IMR-90 (cell line): ENCODE measurements at regions not wholly inside any gene's neighbourhood (a gene's known extent, or its start where the extent isn't known, plus 50 kb on each side); places are given as distances from the start of the nearest gene placed in this dataset.

Experiments used
- ATAC-seq: fragments of 200-7000 bp; cut with Tn5 transposase; 2 replicates; pipeline ENCODE4 v1.9.1; 2020; ENCODE audit warnings: low read depth, mild to moderate bottlenecking, moderate library complexity
- BruUV-seq: library from RNA; stranded (reverse); fragments of 400-500 nt; replicated peaks from 2 replicates; lab custom pipeline; 2021; lab: Mats Ljungman, UMichigan
- CTCF ChIA-PET: fragments of 300-600 bp; formaldehyde crosslinking; extraction: SDS; loops from one replicate; lab custom pipeline; 2021; ENCODE audit warnings: antibody characterized with exemption; lab: Yijun Ruan, JAX
- POLR2A ChIA-PET: fragments of 300-600 bp; sonication (Branson Sonifier 250); formaldehyde crosslinking; loops from one replicate; lab custom pipeline; 2022; ENCODE audit warnings: antibody characterized with exemption; ENCODE audit not compliant: unreplicated experiment; lab: Charles Lee
- DNase-seq: peaks from one replicate; pipeline ENCODE4 v3.0.0; 2013
- H2AFZ ChIP-seq: replicated peaks from 2 replicates; pipeline ENCODE3; 2013; ENCODE audit warnings: low read length, mild to moderate bottlenecking; ENCODE audit not compliant: poor library complexity
- H2AK5ac ChIP-seq: 2 replicates; pipeline ENCODE4 v1.6.1; 2013; ENCODE audit warnings: low read depth, low read length, inconsistent platforms
- H2AK9ac ChIP-seq: replicated peaks from 2 replicates; pipeline ENCODE3; 2013; ENCODE audit warnings: mild to moderate bottlenecking, low read depth, low read length, moderate library complexity; ENCODE audit not compliant: poor library complexity
- H2BK120ac ChIP-seq: 2 replicates; pipeline ENCODE4 v1.6.1; 2013; ENCODE audit warnings: low read depth, low read length, inconsistent platforms
- H2BK15ac ChIP-seq: 3 replicates; pipeline ENCODE4 v1.6.1; 2013; ENCODE audit warnings: low read depth, low read length, inconsistent platforms
- H2BK20ac ChIP-seq: 2 replicates; pipeline ENCODE4 v1.6.1; 2013; ENCODE audit warnings: low read depth, mild to moderate bottlenecking, inconsistent platforms, low read length, moderate library complexity
- H2BK5ac ChIP-seq: 2 replicates; pipeline ENCODE4 v1.6.1; 2013; ENCODE audit warnings: mild to moderate bottlenecking, low read depth, low read length, inconsistent platforms; ENCODE audit not compliant: poor library complexity, severe bottlenecking
- H3K14ac ChIP-seq: replicated peaks from 2 replicates; pipeline ENCODE4 v1.6.1; 2013; ENCODE audit warnings: low read depth, low read length, inconsistent platforms
- H3K18ac ChIP-seq: 2 replicates; pipeline ENCODE4 v1.6.1; 2013; ENCODE audit warnings: low read depth, low read length, control low read depth
- H3K23ac ChIP-seq: 2 replicates; pipeline ENCODE4 v1.6.1; 2013; ENCODE audit warnings: low read depth, low read length, inconsistent platforms
- H3K27ac ChIP-seq: 2 replicates; pipeline ENCODE4 v1.5.1; 2013; ENCODE audit warnings: mild to moderate bottlenecking, control low read depth, low read length; ENCODE audit not compliant: insufficient read depth
- H3K27me3 ChIP-seq: 2 replicates; pipeline ENCODE4 v1.6.1; 2013; ENCODE audit warnings: low read length; ENCODE audit not compliant: control insufficient read depth, insufficient read depth
- H3K36me3 ChIP-seq: 2 replicates; pipeline ENCODE4 v1.6.1; 2013; ENCODE audit warnings: low read length, mixed read lengths; ENCODE audit not compliant: control insufficient read depth, insufficient read depth
- H3K4ac ChIP-seq: 2 replicates; pipeline ENCODE4 v1.6.1; 2013; ENCODE audit warnings: low read depth, low read length, inconsistent platforms
- H3K4me1 ChIP-seq: 2 replicates; pipeline ENCODE4 v1.6.1; 2013; ENCODE audit warnings: low read length, mixed read lengths; ENCODE audit not compliant: control insufficient read depth, insufficient read depth
- H3K4me2 ChIP-seq: 2 replicates; pipeline ENCODE4 v1.6.1; 2013; ENCODE audit warnings: low read depth, mild to moderate bottlenecking, control low read depth, low read length, moderate library complexity
- H3K4me3 ChIP-seq: 2 replicates; pipeline ENCODE4 v1.5.1; 2013; ENCODE audit warnings: low read depth, mild to moderate bottlenecking, control low read depth, low read length, moderate library complexity; ENCODE audit not compliant: insufficient read depth
- H3K56ac ChIP-seq: 2 replicates; pipeline ENCODE4 v1.6.1; 2013; ENCODE audit warnings: low read length, inconsistent platforms; ENCODE audit not compliant: insufficient read depth; ENCODE audit errors: extremely low read depth
- H3K79me1 ChIP-seq, 2 experiments: 2 replicates each; pipeline ENCODE4 v1.6.1; 2013; ENCODE audit warnings: low read length in 2 of 2, inconsistent platforms in 1 of 2, low read depth in 1 of 2
- H3K9ac ChIP-seq: 2 replicates; pipeline ENCODE4 v1.6.1; 2013; ENCODE audit warnings: low read depth, low read length, control low read depth
- H3K9me1 ChIP-seq: 2 replicates; pipeline ENCODE4 v1.6.1; 2013; ENCODE audit warnings: low read length, inconsistent platforms; ENCODE audit not compliant: insufficient read depth
- H3K9me3 ChIP-seq: 2 replicates; pipeline ENCODE4 v1.6.1; 2013; ENCODE audit warnings: low read length; ENCODE audit not compliant: control insufficient read depth, insufficient read depth
- H4K20me1 ChIP-seq: 2 replicates; pipeline ENCODE4 v1.6.1; 2013; ENCODE audit warnings: low read length, inconsistent platforms; ENCODE audit not compliant: insufficient read depth
- H4K5ac ChIP-seq: 2 replicates; pipeline ENCODE4 v1.6.1; 2013; ENCODE audit warnings: mild to moderate bottlenecking, low read depth, low read length, control low read depth
- H4K8ac ChIP-seq, 2 experiments: 2 replicates each; pipeline ENCODE4 v1.6.1; 2013; ENCODE audit warnings: low read depth in 2 of 2, low read length in 2 of 2, control low read depth in 1 of 2, inconsistent platforms in 1 of 2
- H4K91ac ChIP-seq: 2 replicates; pipeline ENCODE4 v1.6.1; 2013; ENCODE audit warnings: low read depth, low read length, inconsistent platforms; ENCODE audit not compliant: insufficient read depth
- CEBPB ChIP-seq: IDR thresholded peaks from 2 replicates; pipeline ENCODE4 v1.6.1; 2012; ENCODE audit warnings: low read depth, low read length, improper control_type of control experiment
- CHD1 ChIP-seq: IDR thresholded peaks from 2 replicates; pipeline ENCODE4 v1.6.1; 2012; ENCODE audit warnings: low read depth, low read length, improper control_type of control experiment
- CTCF ChIP-seq: conservative IDR thresholded peaks from 2 replicates; pipeline ENCODE4 v1.5.1; 2012; ENCODE audit warnings: mild to moderate bottlenecking, low read depth, low read length, improper control_type of control experiment
- MAZ ChIP-seq: IDR thresholded peaks from 2 replicates; pipeline ENCODE4 v1.6.1; 2012; ENCODE audit warnings: low read depth, mild to moderate bottlenecking, low read length, improper control_type of control experiment, moderate library complexity, borderline replicate concordance
- MXI1 ChIP-seq: IDR thresholded peaks from 2 replicates; pipeline ENCODE4 v1.6.1; 2012; ENCODE audit warnings: low read depth, mild to moderate bottlenecking, low read length, moderate library complexity, borderline replicate concordance
- NFE2L2 ChIP-seq: fragments of 150-350 bp; IDR thresholded peaks from 2 replicates; pipeline ENCODE4 v1.6.1; 2016; ENCODE audit warnings: low read depth, mild to moderate bottlenecking, low read length
- POLR2A ChIP-seq: IDR thresholded peaks from 2 replicates; pipeline ENCODE4 v1.6.1; 2012; ENCODE audit warnings: mild to moderate bottlenecking, low read depth, low read length
- RFX5 ChIP-seq: IDR thresholded peaks from 2 replicates; pipeline ENCODE4 v1.8.0; 2012; ENCODE audit warnings: low read depth, mild to moderate bottlenecking, low read length, moderate library complexity
- WGBS, 2 experiments: methylation state at CpG; one replicate each; pipeline versions ENCODE4 v1.1.5 to v1.1.7; 2013; ENCODE audit warnings: missing lambda C conversion rate in 2 of 2; ENCODE audit not compliant: insufficient read length in 1 of 2; ENCODE audit errors: extremely low coverage in 2 of 2; 5-methylcytosine and 5-hydroxymethylcytosine counted together
- dilution Hi-C: fragments of 300-500 bp; cut with HindIII; formaldehyde crosslinking; loops from one replicate; pipeline ENCODE4 v1.14.3; 2018; ENCODE audit warnings: low sequenced_read_pairs; ENCODE audit not compliant: unreplicated experiment
- in situ Hi-C: fragments of 300-500 bp; cut with MboI; formaldehyde crosslinking; loops from 3 replicates; pipeline ENCODE4 v1.14.3; 2019; ENCODE audit warnings: low sequenced_read_pairs, inconsistent platforms, mixed read lengths
- intact Hi-C: fragments of 100-400 bp; cut with micrococcal nuclease; formaldehyde crosslinking; loops from 2 replicates; pipeline ENCODE4 v1.10.0; 2022

- peak overlapping the region; percentile 90 for H2BK120ac ChIP-seq
- peak; percentile 62 for DNase-seq
- no peak overlapping the region for H3K4me2 ChIP-seq
- H3K9me1 ChIP-seq, result peaks cover 4% of the 10 kb centered on the region; the same call in 1 of the 2 replicates
- ATAC-seq, result peak; percentile 60
- peak overlapping the region; percentile 78; the same call in 1 of the 2 replicates for H2AK5ac ChIP-seq
- H3K4me3 ChIP-seq, result no peak overlapping the region
- no peaks in the 10 kb centered on the region for H3K27me3 ChIP-seq
- H4K8ac ChIP-seq, result peak overlapping the region; percentile 40 to 78; a peak in 3 of 4 replicates
- H4K5ac ChIP-seq, result peak overlapping the region; percentile 81
- H2AFZ ChIP-seq, result peak overlapping the region; percentile 82
- in situ Hi-C loops (loop anchor here (25.0 kb wide), 1 partner anchor 1092 kb away; the partner anchor contains the start of gene FAT4), dilution Hi-C loops (no loop called here), intact Hi-C loops (no loop called here)
- H3K56ac ChIP-seq, result no peak overlapping the region
- peak overlapping the region; percentile 37; the same call in 1 of the 2 replicates for H3K27ac ChIP-seq
- peaks cover 4% of the 10 kb centered on the region; the same call in 1 of the 2 replicates for H3K4me1 ChIP-seq
- peak overlapping the region; percentile 27 for H2BK20ac ChIP-seq
- WGBS, 2 experiments, result 100% methylated on average over 1 of the region's 1 CpG; no CpG with 5 or more reads in 1 of the 2 experiments
- H3K79me1 ChIP-seq, result no peaks in the 10 kb centered on the region
- peak overlapping the region; percentile 17 for H3K4ac ChIP-seq
- ChIA-PET POLR2A (no interaction called here), CTCF (no interaction called here)
- H3K14ac ChIP-seq, result peak overlapping the region; percentile 85
- peak overlapping the region; percentile 82 for H3K18ac ChIP-seq
- TF ChIP-seq MAZ (no peak), RFX5 (no peak), POLR2A (no peak), MXI1 (no peak), CHD1 (no peak), NFE2L2 (no peak), CEBPB (no peak), CTCF (no peak)
- no TSS peak for BruUV-seq
- no peak overlapping the region for H2AK9ac ChIP-seq
- H3K9ac ChIP-seq, result no peak overlapping the region
- H3K36me3 ChIP-seq, result no peaks in the 10 kb centered on the region
- H4K20me1 ChIP-seq, result no peaks in the 10 kb centered on the region
- H4K91ac ChIP-seq, result peak overlapping the region; percentile 50
- no peaks in the 10 kb centered on the region for H3K9me3 ChIP-seq
- peak overlapping the region; percentile 46; the same call in 1 of the 2 replicates for H3K23ac ChIP-seq
- peak overlapping the region; percentile 19; the same call in 1 of the 3 replicates for H2BK15ac ChIP-seq
- H2BK5ac ChIP-seq, result peak overlapping the region; percentile 79
These were observed 1089.8 kb downstream of the FAT4 start for GRCh38 chr4:126404549-126404948.
